Loucy (cell line): ENCODE measurements at regions not wholly inside any gene's neighbourhood (a gene's known extent, or its start where the extent isn't known, plus 50 kb on each side); places are given as distances from the start of the nearest gene placed in this dataset.
"Not testable (repeated sequence)": the region's sequence is repeated elsewhere in the genome, so short reads cannot be mapped to it uniquely, and the experiment has no call there.

Source experiments
- H2AFZ ChIP-seq: fragments of 200-600 bp; sonication (generic); 2 replicates; pipeline ENCODE4 v1.6.0; 2016; ENCODE audit warnings: antibody characterized with exemption, mild to moderate bottlenecking, low read length, moderate library complexity
- H3F3A ChIP-seq: fragments of 200-600 bp; 2 replicates; pipeline ENCODE4 v1.6.0; 2016; ENCODE audit warnings: antibody characterized with exemption, low read depth, mild to moderate bottlenecking
- H3K27me3 ChIP-seq: fragments of 200-600 bp; sonication (generic); 2 replicates; pipeline ENCODE4 v1.6.1; 2014; ENCODE audit warnings: low read length, mild to moderate bottlenecking; ENCODE audit not compliant: insufficient read depth, poor library complexity, severe bottlenecking
- H3K36me3 ChIP-seq: fragments of 200-600 bp; sonication (generic); 2 replicates; pipeline ENCODE4 v1.6.1; 2016; ENCODE audit warnings: low read length; ENCODE audit not compliant: insufficient read depth
- H3K4me1 ChIP-seq: fragments of 200-600 bp; sonication (generic); 2 replicates; pipeline ENCODE4 v1.5.1; 2014; ENCODE audit warnings: low read length, mild to moderate bottlenecking; ENCODE audit not compliant: insufficient read depth, poor library complexity, severe bottlenecking
- H3K4me2 ChIP-seq: fragments of 200-600 bp; sonication (generic); 2 replicates; pipeline ENCODE4 v1.6.0; 2014; ENCODE audit warnings: antibody characterized with exemption, low read length, low read depth, mild to moderate bottlenecking; ENCODE audit not compliant: poor library complexity, severe bottlenecking
- H3K4me3 ChIP-seq: fragments of 200-600 bp; sonication (generic); 2 replicates; pipeline ENCODE4 v1.5.1; 2014; ENCODE audit warnings: low read length, mild to moderate bottlenecking, mixed read lengths; ENCODE audit not compliant: poor library complexity, severe bottlenecking
- H3K79me2 ChIP-seq: fragments of 200-600 bp; sonication (generic); 2 replicates; pipeline ENCODE4 v1.6.1; 2014; ENCODE audit warnings: low read length; ENCODE audit not compliant: insufficient read depth
- H3K9ac ChIP-seq: fragments of 200-600 bp; sonication (generic); 2 replicates; pipeline ENCODE4 v1.6.0; 2014; ENCODE audit warnings: mild to moderate bottlenecking, low read depth, low read length, moderate library complexity; ENCODE audit not compliant: poor library complexity, severe bottlenecking
- H3K9me2 ChIP-seq: fragments of 200-600 bp; sonication (generic); replicated peaks from 2 replicates; pipeline ENCODE4 v1.6.1; 2016; ENCODE audit warnings: low read depth, low read length, mixed read lengths
- H3K9me3 ChIP-seq: fragments of 200-600 bp; sonication (generic); 2 replicates; pipeline ENCODE4 v1.6.1; 2014; ENCODE audit warnings: mild to moderate bottlenecking, antibody characterized with exemption, low read length, low read depth; ENCODE audit not compliant: insufficient read depth
- H4K20me1 ChIP-seq: fragments of 200-600 bp; sonication (generic); 2 replicates; pipeline ENCODE4 v1.6.0; 2014; ENCODE audit warnings: antibody characterized with exemption, low read length, mild to moderate bottlenecking; ENCODE audit not compliant: insufficient read depth, poor library complexity, severe bottlenecking
- CTCF ChIP-seq: fragments of 200-600 bp; sonication (generic); conservative IDR thresholded peaks from 2 replicates; pipeline ENCODE4 v1.5.1; 2014; ENCODE audit warnings: mild to moderate bottlenecking, antibody characterized with exemption, low read length
- EZH2phosphoT487 ChIP-seq: fragments of 200-600 bp; IDR thresholded peaks from 2 replicates; pipeline ENCODE4 v1.6.1; 2018; ENCODE audit warnings: antibody characterized with exemption, mild to moderate bottlenecking, moderate library complexity, borderline replicate concordance

GRCh38 chr1:68767941-68768340 is 271.1 kb upstream of the DEPDC1 start:
- H3K36me3 ChIP-seq = no peaks in the 10 kb centered on the region
- H3K9ac ChIP-seq = no peak overlapping the region
- no peaks in the 10 kb centered on the region for H3K4me1 ChIP-seq
- no peaks in the 10 kb centered on the region for H3K79me2 ChIP-seq
- H2AFZ ChIP-seq = no peak overlapping the region
- H3F3A ChIP-seq = no peaks in the 10 kb centered on the region
- no peak for TF ChIP-seq CTCF
- TF ChIP-seq EZH2phosphoT487 = no peak
- no peaks in the 10 kb centered on the region for H4K20me1 ChIP-seq
- no peaks in the 10 kb centered on the region for H3K27me3 ChIP-seq
- H3K4me2 ChIP-seq = no peak overlapping the region
- H3K9me2 ChIP-seq = no peaks in the 10 kb centered on the region
- H3K9me3 ChIP-seq = no peaks in the 10 kb centered on the region; the same call in 1 of the 2 replicates
- H3K4me3 ChIP-seq = no peak overlapping the region

GRCh38 chr1:68770817-68771216 is 273.9 kb upstream of the DEPDC1 start:
- H2AFZ ChIP-seq = no peak overlapping the region
- H3K9ac ChIP-seq = no peak overlapping the region
- no peak overlapping the region for H3K4me3 ChIP-seq
- no peak for TF ChIP-seq EZH2phosphoT487
- no peak for TF ChIP-seq CTCF
- H3K9me3 ChIP-seq = no peaks in the 10 kb centered on the region; the same call in 1 of the 2 replicates
- H3F3A ChIP-seq = no peaks in the 10 kb centered on the region
- no peaks in the 10 kb centered on the region for H3K27me3 ChIP-seq
- H3K9me2 ChIP-seq = no peaks in the 10 kb centered on the region
- no peaks in the 10 kb centered on the region for H3K79me2 ChIP-seq
- H4K20me1 ChIP-seq = no peaks in the 10 kb centered on the region
- H3K4me2 ChIP-seq = no peak overlapping the region
- H3K36me3 ChIP-seq = no peaks in the 10 kb centered on the region
- no peaks in the 10 kb centered on the region for H3K4me1 ChIP-seq

GRCh38 chr1:68777851-68778250 is 281.0 kb upstream of the DEPDC1 start:
- Histone ChIP-seq H2AFZ (no peak overlapping the region), H3K9me2 (no peaks in the 10 kb centered on the region), H3K9me3 (no peaks in the 10 kb centered on the region), H3K27me3 (no peaks in the 10 kb centered on the region), H3K4me2 (no peak overlapping the region), H3K79me2 (no peaks in the 10 kb centered on the region), H3K4me3 (no peak overlapping the region), H3K36me3 (no peaks in the 10 kb centered on the region), H3F3A (no peaks in the 10 kb centered on the region), H3K4me1 (no peaks in the 10 kb centered on the region), H3K9ac (no peak overlapping the region), H4K20me1 (no peaks in the 10 kb centered on the region)
- no peak for TF ChIP-seq EZH2phosphoT487
- no peak for TF ChIP-seq CTCF

- not testable (repeated sequence) for H3K9me3 ChIP-seq, H3K36me3 ChIP-seq, H3K9me2 ChIP-seq, H3F3A ChIP-seq, H3K9ac ChIP-seq, H3K4me3 ChIP-seq, H3K4me1 ChIP-seq, H2AFZ ChIP-seq, H3K79me2 ChIP-seq, H3K4me2 ChIP-seq, H3K27me3 ChIP-seq, H4K20me1 ChIP-seq
Measured at GRCh38 chr1:68779841-68780240, 283.0 kb upstream of the DEPDC1 start.
